NCI-H2171 (cell line): ENCODE measurements at regions not wholly inside any gene's neighbourhood (a gene's known extent, or its start where the extent isn't known, plus 50 kb on each side); places are given as distances from the start of the nearest gene placed in this dataset.
A peak's percentile ranks its signal among the peaks of the same experiment; 100 is the strongest.
"Not testable (repeated sequence)": the region's sequence is repeated elsewhere in the genome, so short reads cannot be mapped to it uniquely, and the experiment has no call there.

Source experiments
- DNase-seq: peaks from one replicate; lab custom pipeline; 2025; lab: John Stamatoyannopoulos, UW

- DNase-seq, result no peak
These were observed 332.4 kb downstream of the DMAC1 start for GRCh38 chr9:7467186-7467585.

- DNase-seq, result no peak
These were observed 337.8 kb downstream of the DMAC1 start for GRCh38 chr9:7461791-7462190.

- DNase-seq, result no peak
These were observed 342.6 kb downstream of the DMAC1 start for GRCh38 chr9:7456793-7457530.

- DNase-seq, result no peak
These were observed 343.2 kb downstream of the DMAC1 start for GRCh38 chr9:7456377-7456776.

GRCh38 chr9:7454624-7455023, 345.0 kb downstream of the DMAC1 start:
- no peak for DNase-seq

GRCh38 chr9:7452378-7452777, 347.2 kb downstream of the DMAC1 start:
- no peak for DNase-seq

- no peak for DNase-seq
These were observed 348.5 kb downstream of the DMAC1 start for GRCh38 chr9:7451062-7451461.

GRCh38 chr9:7443541-7443940, 356.0 kb downstream of the DMAC1 start:
- DNase-seq, result no peak

GRCh38 chr9:7439355-7439995, 360.1 kb downstream of the DMAC1 start:
- no peak for DNase-seq

GRCh38 chr9:7436754-7437153, 362.8 kb downstream of the DMAC1 start:
- no peak for DNase-seq

GRCh38 chr9:7433508-7434292, 365.9 kb downstream of the DMAC1 start:
- no peak for DNase-seq

- DNase-seq, result no peak
These were observed 366.6 kb downstream of the DMAC1 start for GRCh38 chr9:7432989-7433388.

GRCh38 chr9:7417397-7417796, 382.2 kb downstream of the DMAC1 start:
- not testable (repeated sequence) for DNase-seq

GRCh38 chr9:7415836-7416235, 383.7 kb downstream of the DMAC1 start:
- DNase-seq, result no peak

GRCh38 chr9:7408845-7409244, 390.7 kb downstream of the DMAC1 start:
- DNase-seq, result no peak

- DNase-seq, result no peak
These were observed 392.3 kb downstream of the DMAC1 start for GRCh38 chr9:7407246-7407645.

- no peak for DNase-seq
These were observed 393.5 kb downstream of the DMAC1 start for GRCh38 chr9:7405924-7406604.

GRCh38 chr9:7403839-7404487, 395.6 kb downstream of the DMAC1 start:
- DNase-seq, result peak; percentile 87

- DNase-seq, result no peak
These were observed 396.6 kb downstream of the DMAC1 start for GRCh38 chr9:7403028-7403389.

- DNase-seq, result no peak
These were observed 397.1 kb downstream of the DMAC1 start for GRCh38 chr9:7402334-7403027.

- no peak for DNase-seq
These were observed 398.5 kb downstream of the DMAC1 start for GRCh38 chr9:7401116-7401515.
